Upper lobe of left lung (tissue), 4 donors: ENCODE measurements at regions not wholly inside any gene's neighbourhood (a gene's known extent, or its start where the extent isn't known, plus 50 kb on each side); places are given as distances from the start of the nearest gene placed in this dataset.

Experiments used
- POLR2A ChIP-seq, 4 donors: fragments of 450-650 bp; IDR thresholded peaks; one replicate each; pipeline ENCODE4 v1.5.1; 2016 to 2017; ENCODE audit warnings: antibody characterized with exemption in 4 of 4, mild to moderate bottlenecking in 2 of 4
- TF ChIP-seq, protein P1 (sequence below), 6 experiments: fragments of 450-650 bp in 4 of 6; fragments of 200-600 bp in 2 of 6; sonication (generic) in 2 of 6; IDR thresholded peaks; one replicate each; pipeline ENCODE4 v1.5.1; 2016 to 2019; ENCODE audit warnings: antibody characterized with exemption in 6 of 6

DNA sequence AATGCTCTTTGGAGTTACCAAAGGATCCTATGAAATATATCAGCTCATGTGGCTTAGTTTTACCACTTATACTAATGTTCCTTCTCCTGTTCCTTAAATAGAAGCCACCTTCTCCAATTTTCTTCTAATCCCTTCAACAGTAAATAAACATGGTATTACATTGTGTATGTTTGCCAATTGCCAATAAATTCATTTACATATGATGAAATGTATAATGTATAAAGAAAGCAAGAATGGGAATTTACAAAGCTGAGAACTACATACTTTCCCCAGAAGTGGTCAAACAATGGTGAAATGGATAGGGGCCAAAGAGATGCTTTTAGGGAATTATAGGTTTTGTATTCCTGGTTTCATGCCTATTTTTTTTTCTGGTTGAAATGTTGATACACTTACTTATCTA is 894.2 kb upstream of the CRIM1 start:
- TF ChIP-seq, protein P1, sequence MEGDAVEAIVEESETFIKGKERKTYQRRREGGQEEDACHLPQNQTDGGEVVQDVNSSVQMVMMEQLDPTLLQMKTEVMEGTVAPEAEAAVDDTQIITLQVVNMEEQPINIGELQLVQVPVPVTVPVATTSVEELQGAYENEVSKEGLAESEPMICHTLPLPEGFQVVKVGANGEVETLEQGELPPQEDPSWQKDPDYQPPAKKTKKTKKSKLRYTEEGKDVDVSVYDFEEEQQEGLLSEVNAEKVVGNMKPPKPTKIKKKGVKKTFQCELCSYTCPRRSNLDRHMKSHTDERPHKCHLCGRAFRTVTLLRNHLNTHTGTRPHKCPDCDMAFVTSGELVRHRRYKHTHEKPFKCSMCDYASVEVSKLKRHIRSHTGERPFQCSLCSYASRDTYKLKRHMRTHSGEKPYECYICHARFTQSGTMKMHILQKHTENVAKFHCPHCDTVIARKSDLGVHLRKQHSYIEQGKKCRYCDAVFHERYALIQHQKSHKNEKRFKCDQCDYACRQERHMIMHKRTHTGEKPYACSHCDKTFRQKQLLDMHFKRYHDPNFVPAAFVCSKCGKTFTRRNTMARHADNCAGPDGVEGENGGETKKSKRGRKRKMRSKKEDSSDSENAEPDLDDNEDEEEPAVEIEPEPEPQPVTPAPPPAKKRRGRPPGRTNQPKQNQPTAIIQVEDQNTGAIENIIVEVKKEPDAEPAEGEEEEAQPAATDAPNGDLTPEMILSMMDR (IDR thresholded peaks at IDR 0.05): no peak
- TF ChIP-seq POLR2A (IDR thresholded peaks at IDR 0.05): no peak
